Thoracic aorta (tissue), 2 donors: ENCODE measurements at regions not wholly inside any gene's neighbourhood (a gene's known extent, or its start where the extent isn't known, plus 50 kb on each side); places are given as distances from the start of the nearest gene placed in this dataset.

Experiments
- ATAC-seq: fragments of 150-250 bp; one replicate; pipeline ENCODE4 v1.8.0; 2017; ENCODE audit warnings: low read depth; ENCODE audit not compliant: insufficient number of reproducible peaks, low FRiP score
- DNase-seq: peaks from one replicate; pipeline ENCODE4 v3.0.0-alpha.2; 2020; ENCODE audit warnings: low spot score
- H3K27ac ChIP-seq, 2 donors: fragments of 200-600 bp; sonication (generic); 1 replicate in 1 of 2; 2 replicates in 1 of 2; pipeline ENCODE4 v1.5.1; 2016; ENCODE audit warnings: mild to moderate bottlenecking in 2 of 2, moderate library complexity in 2 of 2
- H3K27me3 ChIP-seq: fragments of 200-600 bp; sonication (generic); replicated peaks from 2 replicates; pipeline ENCODE4 v1.6.0; 2016; ENCODE audit warnings: mild to moderate bottlenecking; ENCODE audit not compliant: insufficient read depth
- H3K36me3 ChIP-seq: fragments of 200-600 bp; sonication (generic); one replicate; pipeline ENCODE4 v1.5.1; 2016
- H3K4me1 ChIP-seq, 2 donors: fragments of 200-600 bp; sonication (generic); 1 replicate in 1 of 2; 2 replicates in 1 of 2; pipeline versions ENCODE4 v1.5.1 to v1.6.0; 2016; ENCODE audit warnings: low read depth in 2 of 2, mild to moderate bottlenecking in 1 of 2; ENCODE audit not compliant: control insufficient read depth in 1 of 2
- H3K4me3 ChIP-seq: fragments of 200-600 bp; sonication (generic); 2 replicates; pipeline ENCODE4 v1.5.1; 2016; ENCODE audit warnings: mild to moderate bottlenecking
- H3K9me3 ChIP-seq: fragments of 200-600 bp; sonication (generic); 2 replicates; pipeline ENCODE4 v1.5.1; 2016
- TF ChIP-seq, protein P1 (sequence below): fragments of 200-600 bp; sonication (generic); IDR thresholded peaks from one replicate; pipeline ENCODE4 v1.5.1; 2019; ENCODE audit warnings: antibody characterized with exemption

DNA sequence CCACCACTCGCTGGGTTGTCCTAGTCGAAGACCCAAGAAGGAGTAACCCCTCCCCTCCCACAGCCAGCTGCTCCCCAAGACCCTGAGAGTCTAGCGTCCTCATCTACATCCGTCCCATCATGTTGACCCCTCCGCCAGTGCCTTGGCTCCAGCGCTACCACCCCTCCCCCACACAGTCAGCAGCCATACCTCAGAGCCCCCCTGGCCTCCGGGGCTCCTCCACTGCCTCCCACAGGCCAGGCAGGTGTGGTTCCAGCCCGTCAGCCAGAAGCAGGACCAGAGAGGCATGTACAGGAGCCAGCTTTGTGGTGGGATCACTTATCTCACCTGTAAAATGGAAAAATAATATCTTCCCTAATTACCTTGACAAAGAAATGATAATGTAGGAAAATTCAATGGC lies 51.5 kb upstream of the PHF21B start:
- TF ChIP-seq, protein P1, sequence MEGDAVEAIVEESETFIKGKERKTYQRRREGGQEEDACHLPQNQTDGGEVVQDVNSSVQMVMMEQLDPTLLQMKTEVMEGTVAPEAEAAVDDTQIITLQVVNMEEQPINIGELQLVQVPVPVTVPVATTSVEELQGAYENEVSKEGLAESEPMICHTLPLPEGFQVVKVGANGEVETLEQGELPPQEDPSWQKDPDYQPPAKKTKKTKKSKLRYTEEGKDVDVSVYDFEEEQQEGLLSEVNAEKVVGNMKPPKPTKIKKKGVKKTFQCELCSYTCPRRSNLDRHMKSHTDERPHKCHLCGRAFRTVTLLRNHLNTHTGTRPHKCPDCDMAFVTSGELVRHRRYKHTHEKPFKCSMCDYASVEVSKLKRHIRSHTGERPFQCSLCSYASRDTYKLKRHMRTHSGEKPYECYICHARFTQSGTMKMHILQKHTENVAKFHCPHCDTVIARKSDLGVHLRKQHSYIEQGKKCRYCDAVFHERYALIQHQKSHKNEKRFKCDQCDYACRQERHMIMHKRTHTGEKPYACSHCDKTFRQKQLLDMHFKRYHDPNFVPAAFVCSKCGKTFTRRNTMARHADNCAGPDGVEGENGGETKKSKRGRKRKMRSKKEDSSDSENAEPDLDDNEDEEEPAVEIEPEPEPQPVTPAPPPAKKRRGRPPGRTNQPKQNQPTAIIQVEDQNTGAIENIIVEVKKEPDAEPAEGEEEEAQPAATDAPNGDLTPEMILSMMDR: no peak
- no peaks in the 10 kb centered on the region for H3K9me3 ChIP-seq
- no peaks in the 10 kb centered on the region for H3K4me1 ChIP-seq
- no peaks in the 10 kb centered on the region for H3K36me3 ChIP-seq
- H3K27ac ChIP-seq: no peak overlapping the region
- no peak overlapping the region for H3K4me3 ChIP-seq
- H3K27me3 ChIP-seq: no peaks in the 10 kb centered on the region
- ATAC-seq: no peak
- no peak for DNase-seq

DNA sequence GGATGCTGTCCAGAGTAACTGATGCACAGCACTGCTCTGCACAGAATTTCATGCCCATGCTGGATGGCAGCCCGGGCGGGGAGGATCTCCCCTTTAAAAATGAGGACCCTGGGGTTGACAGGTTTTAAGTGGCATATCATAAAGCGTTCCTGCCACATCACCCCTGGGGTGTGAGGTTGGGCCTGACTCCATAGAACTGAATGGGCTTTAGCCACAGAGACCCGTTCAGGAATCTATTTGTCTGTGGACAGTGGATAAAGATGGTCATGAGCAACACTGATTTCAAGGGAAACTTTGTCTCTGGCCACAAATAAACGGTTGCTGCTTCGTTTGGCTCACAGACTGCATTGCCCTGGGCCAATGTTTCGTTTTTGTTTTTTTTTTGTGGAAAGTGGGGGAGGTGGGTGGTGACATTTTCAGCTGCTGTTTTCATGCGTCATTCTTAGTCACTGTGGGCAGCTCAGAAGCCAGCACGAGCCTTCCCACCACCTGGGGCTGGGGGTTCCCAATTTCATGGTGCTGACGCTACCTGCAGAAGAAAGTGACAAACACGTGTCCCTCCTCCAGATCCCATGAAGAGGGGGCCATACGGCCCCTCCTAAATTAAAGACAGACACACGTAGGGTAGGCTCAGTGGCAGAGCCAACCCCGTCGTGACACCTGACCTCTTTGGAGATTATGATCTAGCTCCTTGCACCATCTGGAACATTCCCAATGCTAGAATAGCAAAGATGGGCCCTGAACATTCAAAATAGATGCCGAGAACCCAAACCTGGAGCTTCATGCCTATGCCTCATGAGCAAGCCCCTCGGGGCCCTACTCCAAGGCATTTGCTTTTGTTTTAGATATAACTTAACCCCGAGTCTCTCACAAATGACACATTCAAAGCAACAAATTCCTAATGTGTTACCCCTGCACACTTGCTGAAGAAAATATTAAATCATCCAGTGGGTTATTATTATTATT lies 54.8 kb upstream of the PHF21B start:
- H3K36me3 ChIP-seq: no peaks in the 10 kb centered on the region
- no peaks in the 10 kb centered on the region for H3K9me3 ChIP-seq
- no peaks in the 10 kb centered on the region for H3K4me1 ChIP-seq
- ATAC-seq: no peak
- TF ChIP-seq, protein P1: no peak
- no peak for DNase-seq
- no peak overlapping the region for H3K4me3 ChIP-seq
- H3K27ac ChIP-seq: no peak overlapping the region
- no peaks in the 10 kb centered on the region for H3K27me3 ChIP-seq

DNA sequence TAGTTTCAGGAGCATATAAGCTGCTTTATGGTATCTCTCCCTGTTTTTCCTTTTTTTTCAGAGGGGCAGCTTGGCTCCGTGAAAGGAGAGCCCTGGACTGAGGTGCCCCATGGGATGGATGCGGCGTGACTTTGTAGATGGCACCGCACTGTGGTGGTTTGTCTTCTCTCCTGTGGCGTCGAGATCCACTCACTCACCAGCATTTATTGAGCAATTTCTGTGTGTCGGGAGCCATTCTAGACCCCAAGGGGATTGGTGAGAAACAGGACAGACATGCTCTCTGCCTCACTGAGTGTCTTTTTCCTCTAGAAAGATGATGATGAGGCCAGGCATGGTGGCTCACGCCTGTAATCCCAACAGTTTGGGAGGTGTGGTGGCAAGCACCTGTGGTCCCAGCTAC lies 55.9 kb upstream of the PHF21B start:
- H3K36me3 ChIP-seq: no peaks in the 10 kb centered on the region
- TF ChIP-seq, protein P1: no peak
- no peaks in the 10 kb centered on the region for H3K9me3 ChIP-seq
- no peaks in the 10 kb centered on the region for H3K4me1 ChIP-seq
- DNase-seq: no peak
- no peak overlapping the region for H3K27ac ChIP-seq
- H3K27me3 ChIP-seq: no peaks in the 10 kb centered on the region
- H3K4me3 ChIP-seq: no peak overlapping the region
- ATAC-seq: no peak

DNA sequence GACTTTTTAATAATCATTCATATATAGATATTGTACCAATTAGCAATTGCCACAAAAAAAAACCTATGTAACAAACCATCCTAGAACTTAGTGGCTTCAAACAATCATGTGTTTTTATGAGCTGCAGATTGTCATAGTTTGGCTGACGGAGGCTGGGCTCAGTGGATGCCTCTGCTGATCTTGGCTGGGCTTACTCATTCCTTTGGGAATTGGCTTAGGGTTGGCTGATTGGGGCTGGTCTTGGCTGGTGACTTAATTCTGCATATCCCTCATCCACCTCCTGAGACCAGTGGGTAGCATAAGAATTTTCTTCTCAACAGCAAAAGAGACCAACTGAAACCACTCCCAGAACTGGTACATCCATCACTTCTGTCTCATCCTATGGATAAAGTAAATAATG lies 57.9 kb upstream of the PHF21B start:
- TF ChIP-seq, protein P1: no peak
- ATAC-seq (no peak), DNase-seq (no peak)
- H3K36me3 ChIP-seq: no peaks in the 10 kb centered on the region
- H3K4me1 ChIP-seq: no peaks in the 10 kb centered on the region
- H3K27ac ChIP-seq: no peak overlapping the region
- no peaks in the 10 kb centered on the region for H3K27me3 ChIP-seq
- no peaks in the 10 kb centered on the region for H3K9me3 ChIP-seq
- H3K4me3 ChIP-seq: no peak overlapping the region

DNA sequence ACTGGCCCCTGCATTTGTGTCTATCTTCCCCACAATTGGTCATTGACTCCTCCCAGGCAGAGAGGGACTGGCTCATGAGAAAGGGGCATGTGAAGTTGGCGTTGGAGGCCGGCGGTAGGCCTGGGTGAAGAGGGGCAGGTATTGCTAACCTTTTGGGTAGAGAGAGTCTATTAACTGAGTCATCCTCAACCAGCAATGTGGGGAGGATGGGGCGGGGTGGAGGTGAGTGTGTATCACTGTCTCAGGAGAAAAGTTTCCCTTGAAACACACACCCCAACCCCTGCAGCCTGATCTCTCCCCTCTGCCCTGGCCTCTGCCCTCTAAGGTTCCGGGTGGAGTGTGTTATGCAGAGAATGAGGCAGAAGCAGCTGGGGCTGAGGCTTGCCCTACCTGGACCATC lies 60.1 kb upstream of the PHF21B start:
- peaks cover 5% of the 10 kb centered on the region for H3K27me3 ChIP-seq
- TF ChIP-seq, protein P1: no peak
- H3K9me3 ChIP-seq: no peaks in the 10 kb centered on the region

More for the DNA sequence above, 60.1 kb upstream of the PHF21B start:
- DNase-seq: no peak
- Histone ChIP-seq H3K4me3 (no peak overlapping the region), H3K4me1 (no peaks in the 10 kb centered on the region), H3K27ac (no peak overlapping the region), H3K36me3 (no peaks in the 10 kb centered on the region)
- ATAC-seq: no peak
